MM.1S (cell line): ENCODE measurements at regions not wholly inside any gene's neighbourhood (a gene's known extent, or its start where the extent isn't known, plus 50 kb on each side); places are given as distances from the start of the nearest gene placed in this dataset.
"Not testable (repeated sequence)": the region's sequence is repeated elsewhere in the genome, so short reads cannot be mapped to it uniquely, and the experiment has no call there.

ENCODE experiments used
- DNase-seq: peaks from one replicate; pipeline ENCODE4 v3.0.0-alpha.2; 2015
- H2AFZ ChIP-seq: fragments of 300-600 bp; sonication (generic); 2 replicates; pipeline ENCODE4 v1.6.0; 2016; ENCODE audit warnings: antibody characterized with exemption, low read length
- H3F3A ChIP-seq: fragments of 300-600 bp; sonication (generic); 2 replicates; pipeline ENCODE4 v1.6.1; 2016; ENCODE audit warnings: mild to moderate bottlenecking, antibody characterized with exemption, low read length, moderate library complexity, mixed read lengths; ENCODE audit not compliant: insufficient read depth
- H3K27ac ChIP-seq: fragments of 300-600 bp; sonication (generic); 2 replicates; pipeline ENCODE4 v1.5.1; 2016; ENCODE audit warnings: mild to moderate bottlenecking, low read length
- H3K27me3 ChIP-seq: fragments of 300-600 bp; sonication (generic); replicated peaks from 2 replicates; pipeline ENCODE4 v1.6.0; 2016; ENCODE audit warnings: low read length; ENCODE audit not compliant: insufficient read depth
- H3K36me3 ChIP-seq: fragments of 300-600 bp; sonication (generic); replicated peaks from 2 replicates; pipeline ENCODE4 v1.6.1; 2016; ENCODE audit warnings: mild to moderate bottlenecking, low read length, mixed read lengths; ENCODE audit not compliant: insufficient read depth
- H3K4me1 ChIP-seq: fragments of 300-600 bp; sonication (generic); 2 replicates; pipeline ENCODE4 v1.6.1; 2016; ENCODE audit warnings: low read length, mixed read lengths
- H3K4me2 ChIP-seq: fragments of 300-600 bp; sonication (generic); 2 replicates; pipeline ENCODE4 v1.6.0; 2016; ENCODE audit warnings: low read depth, low read length
- H3K4me3 ChIP-seq: fragments of 300-600 bp; sonication (generic); 2 replicates; pipeline ENCODE4 v1.5.1; 2016; ENCODE audit warnings: low read length, mixed read lengths
- H3K79me2 ChIP-seq: fragments of 300-600 bp; sonication (generic); 2 replicates; pipeline ENCODE4 v1.6.1; 2016; ENCODE audit warnings: mixed run types, low read length, mixed read lengths
- H3K9ac ChIP-seq: fragments of 300-600 bp; sonication (generic); 2 replicates; pipeline ENCODE4 v1.6.1; 2016; ENCODE audit warnings: low read length, mixed read lengths
- H3K9me2 ChIP-seq: fragments of 300-600 bp; sonication (generic); replicated peaks from 2 replicates; pipeline ENCODE4 v1.6.1; 2016; ENCODE audit warnings: mild to moderate bottlenecking, low read length, mixed read lengths; ENCODE audit not compliant: insufficient read depth
- H3K9me3 ChIP-seq: fragments of 300-600 bp; sonication (generic); replicated peaks from 2 replicates; pipeline ENCODE4 v1.6.1; 2016; ENCODE audit warnings: mild to moderate bottlenecking, low read length, mixed read lengths; ENCODE audit not compliant: insufficient read depth
- H4K20me1 ChIP-seq: fragments of 300-600 bp; sonication (generic); 2 replicates; pipeline ENCODE4 v1.6.1; 2016; ENCODE audit warnings: mild to moderate bottlenecking, low read length, moderate library complexity, mixed read lengths; ENCODE audit not compliant: insufficient read depth
- EZH2 ChIP-seq: fragments of 300-600 bp; sonication (generic); optimal IDR thresholded peaks from 2 replicates; pipeline ENCODE3; 2017; ENCODE audit warnings: low read depth, mild to moderate bottlenecking, antibody characterized with exemption, low read length, mixed read lengths
- EZH2phosphoT487 ChIP-seq: fragments of 300-600 bp; sonication (generic); IDR thresholded peaks from 2 replicates; pipeline ENCODE4 v1.6.1; 2018; ENCODE audit warnings: antibody characterized with exemption, low read length
- TF ChIP-seq, protein P1 (sequence below): fragments of 300-600 bp; sonication (generic); IDR thresholded peaks from 2 replicates; pipeline ENCODE4 v1.5.1; 2016; ENCODE audit warnings: antibody characterized with exemption, low read length, mixed read lengths

DNA sequence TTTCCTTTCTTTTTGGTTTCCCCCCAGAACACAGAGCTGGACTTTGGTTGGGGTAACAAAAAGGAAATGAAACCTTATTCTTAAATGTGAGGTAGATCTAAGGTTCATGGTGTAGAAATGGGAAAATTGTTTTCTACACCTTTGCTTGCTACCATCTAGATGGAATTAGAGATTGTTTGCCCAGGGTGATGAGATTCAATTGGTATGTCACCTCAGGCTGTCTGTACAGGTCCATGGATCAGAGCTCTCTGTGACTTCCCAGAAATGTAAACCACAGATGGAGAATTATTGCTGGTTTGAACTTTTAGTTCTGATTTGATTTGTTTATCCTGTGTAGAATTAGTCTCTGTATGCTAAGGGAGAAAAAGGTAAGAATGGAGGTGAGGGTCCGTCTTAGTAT lies 146.7 kb downstream of the PCDH7 start:
- H3K4me3 ChIP-seq, result peak overlapping the region; percentile 17; the same call in 1 of the 2 replicates
- H3K27ac ChIP-seq, result peak overlapping the region; percentile 3; the same call in 1 of the 2 replicates
- peak overlapping the region; percentile 55 for H3K4me2 ChIP-seq
- no peaks in the 10 kb centered on the region for H4K20me1 ChIP-seq
- no peaks in the 10 kb centered on the region for H3K9me2 ChIP-seq
- no peaks in the 10 kb centered on the region for H3F3A ChIP-seq
- no peaks in the 10 kb centered on the region for H3K79me2 ChIP-seq
- H3K9ac ChIP-seq, result no peak overlapping the region
- peaks cover 23% of the 10 kb centered on the region for H3K4me1 ChIP-seq
- peak overlapping the region; percentile 10 for H2AFZ ChIP-seq
- no peaks in the 10 kb centered on the region for H3K36me3 ChIP-seq
- peak; percentile 6 for DNase-seq
- TF ChIP-seq EZH2phosphoT487, result no peak
- no peaks in the 10 kb centered on the region for H3K27me3 ChIP-seq
- no peaks in the 10 kb centered on the region for H3K9me3 ChIP-seq

DNA sequence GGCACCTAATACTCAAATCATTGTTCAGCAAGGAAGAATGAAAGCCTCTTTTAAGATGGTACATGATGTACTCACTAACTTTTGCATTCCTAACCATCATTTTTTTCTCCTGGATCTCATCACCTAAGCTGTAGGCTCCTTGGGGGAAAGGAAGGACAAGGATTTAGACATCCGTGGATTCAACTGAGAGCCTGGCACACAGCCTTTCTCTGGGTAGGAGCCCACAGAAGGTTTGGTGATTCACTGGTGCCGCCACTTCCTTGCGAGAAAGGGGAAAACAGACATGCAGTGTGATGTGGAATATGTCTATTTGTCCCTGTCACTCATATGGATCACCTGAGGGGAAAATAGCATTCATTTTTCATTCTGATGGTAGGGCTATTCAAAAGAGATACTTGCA lies 147.3 kb downstream of the PCDH7 start:
- no peaks in the 10 kb centered on the region for H3K36me3 ChIP-seq
- H3K4me1 ChIP-seq, result peaks cover 23% of the 10 kb centered on the region
- H3K9me2 ChIP-seq, result no peaks in the 10 kb centered on the region
- no peaks in the 10 kb centered on the region for H3K27me3 ChIP-seq
- H3K9me3 ChIP-seq, result no peaks in the 10 kb centered on the region
- H3K27ac ChIP-seq, result no peak overlapping the region
- H3K4me2 ChIP-seq, result no peak overlapping the region
- H4K20me1 ChIP-seq, result no peaks in the 10 kb centered on the region
- H3K79me2 ChIP-seq, result no peaks in the 10 kb centered on the region
- DNase-seq, result no peak
- H3K4me3 ChIP-seq, result no peak overlapping the region
- H3F3A ChIP-seq, result no peaks in the 10 kb centered on the region
- TF ChIP-seq EZH2 (no peak), EZH2phosphoT487 (no peak)
- TF ChIP-seq, protein P1, sequence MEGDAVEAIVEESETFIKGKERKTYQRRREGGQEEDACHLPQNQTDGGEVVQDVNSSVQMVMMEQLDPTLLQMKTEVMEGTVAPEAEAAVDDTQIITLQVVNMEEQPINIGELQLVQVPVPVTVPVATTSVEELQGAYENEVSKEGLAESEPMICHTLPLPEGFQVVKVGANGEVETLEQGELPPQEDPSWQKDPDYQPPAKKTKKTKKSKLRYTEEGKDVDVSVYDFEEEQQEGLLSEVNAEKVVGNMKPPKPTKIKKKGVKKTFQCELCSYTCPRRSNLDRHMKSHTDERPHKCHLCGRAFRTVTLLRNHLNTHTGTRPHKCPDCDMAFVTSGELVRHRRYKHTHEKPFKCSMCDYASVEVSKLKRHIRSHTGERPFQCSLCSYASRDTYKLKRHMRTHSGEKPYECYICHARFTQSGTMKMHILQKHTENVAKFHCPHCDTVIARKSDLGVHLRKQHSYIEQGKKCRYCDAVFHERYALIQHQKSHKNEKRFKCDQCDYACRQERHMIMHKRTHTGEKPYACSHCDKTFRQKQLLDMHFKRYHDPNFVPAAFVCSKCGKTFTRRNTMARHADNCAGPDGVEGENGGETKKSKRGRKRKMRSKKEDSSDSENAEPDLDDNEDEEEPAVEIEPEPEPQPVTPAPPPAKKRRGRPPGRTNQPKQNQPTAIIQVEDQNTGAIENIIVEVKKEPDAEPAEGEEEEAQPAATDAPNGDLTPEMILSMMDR, result no peak
- no peak overlapping the region for H3K9ac ChIP-seq
- H2AFZ ChIP-seq, result no peak overlapping the region

DNA sequence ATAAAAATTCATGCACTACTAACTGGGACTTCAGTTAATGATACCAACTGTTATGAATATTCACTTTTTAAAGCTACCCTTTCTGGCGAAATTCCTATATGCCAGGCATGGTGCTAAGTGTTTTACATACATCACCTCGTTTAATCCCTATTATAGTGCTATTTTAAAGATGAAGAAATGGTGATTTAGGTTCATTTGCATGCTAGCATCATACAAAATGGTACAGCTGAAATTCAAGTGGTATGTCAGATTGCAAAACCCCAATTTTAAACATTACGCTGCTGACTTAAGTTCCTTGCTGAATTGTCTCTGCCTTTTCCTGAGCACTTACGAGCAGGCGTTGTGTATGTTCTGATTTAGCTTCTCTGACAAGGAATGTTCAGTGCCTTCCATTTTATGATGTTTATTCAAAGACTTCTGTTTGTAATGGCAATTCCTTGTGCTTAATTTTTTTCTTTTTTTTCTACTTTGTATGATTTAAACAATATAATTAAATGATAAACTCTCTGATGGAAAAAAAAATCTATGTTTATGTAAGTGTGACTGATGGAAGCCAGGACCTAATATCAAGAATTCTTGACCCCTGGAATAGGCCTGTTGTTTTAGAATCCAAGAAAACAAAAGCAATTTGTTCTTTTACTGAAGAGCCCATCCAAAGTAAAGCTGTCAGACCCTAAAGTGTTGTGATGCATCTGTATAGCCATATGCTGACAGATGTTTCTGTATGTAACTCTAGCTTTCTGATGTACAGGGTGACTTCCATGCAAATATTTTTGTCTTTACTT lies 148.1 kb downstream of the PCDH7 start:
- Histone ChIP-seq H2AFZ (no peak overlapping the region), H3K4me1 (peaks cover 23% of the 10 kb centered on the region), H3K27ac (no peak overlapping the region), H3K79me2 (no peaks in the 10 kb centered on the region), H3F3A (no peaks in the 10 kb centered on the region), H3K9me2 (no peaks in the 10 kb centered on the region), H3K9me3 (no peaks in the 10 kb centered on the region), H3K27me3 (no peaks in the 10 kb centered on the region), H3K9ac (no peak overlapping the region), H3K36me3 (no peaks in the 10 kb centered on the region), H4K20me1 (no peaks in the 10 kb centered on the region), H3K4me2 (no peak overlapping the region), H3K4me3 (no peak overlapping the region)
- DNase-seq, result no peak
- TF ChIP-seq, protein P1, result no peak

DNA sequence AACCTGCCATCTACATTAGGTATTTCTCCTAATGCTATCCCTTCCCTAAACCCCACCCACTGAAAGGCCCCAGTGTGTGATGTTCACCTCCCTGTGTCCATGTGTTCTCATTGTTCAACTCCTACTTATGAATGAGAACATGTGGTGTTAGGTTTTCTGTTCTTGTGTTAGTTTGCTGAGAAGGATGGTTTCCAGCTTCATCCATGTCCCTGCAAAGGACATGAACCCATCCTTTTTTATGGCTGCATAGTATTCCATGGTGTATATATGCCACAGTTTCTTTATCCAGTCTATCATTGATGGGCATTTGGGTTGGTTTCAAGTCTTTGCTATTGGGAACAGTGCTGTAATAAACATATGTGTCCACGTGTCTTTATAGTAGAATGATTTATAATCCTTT lies 149.2 kb downstream of the PCDH7 start:
- H3K4me1 ChIP-seq, result peaks cover 23% of the 10 kb centered on the region
- not testable (repeated sequence) for H3K27ac ChIP-seq, H3K79me2 ChIP-seq, H3K9me3 ChIP-seq, DNase-seq, H3K36me3 ChIP-seq, H3K4me3 ChIP-seq, H3K4me2 ChIP-seq, H3K9ac ChIP-seq, H3K9me2 ChIP-seq, H3K27me3 ChIP-seq, H2AFZ ChIP-seq, H4K20me1 ChIP-seq, H3F3A ChIP-seq
